ES-I3 (cell line): ENCODE measurements at regions not wholly inside any gene's neighbourhood (a gene's known extent, or its start where the extent isn't known, plus 50 kb on each side); places are given as distances from the start of the nearest gene placed in this dataset.

Source experiments
- H3K36me3 ChIP-seq: 2 replicates; pipeline ENCODE4 v1.6.1; 2013; ENCODE audit warnings: mild to moderate bottlenecking, low read length, control low read depth, moderate library complexity; ENCODE audit not compliant: insufficient read depth
- H3K4me1 ChIP-seq: 2 replicates; pipeline ENCODE4 v1.6.1; 2013; ENCODE audit warnings: mild to moderate bottlenecking, control low read depth, low read length; ENCODE audit not compliant: insufficient read depth
- H3K9ac ChIP-seq: 2 replicates; pipeline ENCODE4 v1.6.1; 2013; ENCODE audit warnings: low read depth, mild to moderate bottlenecking, low read length, moderate library complexity
- H3K9me3 ChIP-seq: 2 replicates; pipeline ENCODE4 v1.6.1; 2013; ENCODE audit warnings: mild to moderate bottlenecking, low read length, moderate library complexity; ENCODE audit not compliant: control insufficient read depth, insufficient read depth

DNA sequence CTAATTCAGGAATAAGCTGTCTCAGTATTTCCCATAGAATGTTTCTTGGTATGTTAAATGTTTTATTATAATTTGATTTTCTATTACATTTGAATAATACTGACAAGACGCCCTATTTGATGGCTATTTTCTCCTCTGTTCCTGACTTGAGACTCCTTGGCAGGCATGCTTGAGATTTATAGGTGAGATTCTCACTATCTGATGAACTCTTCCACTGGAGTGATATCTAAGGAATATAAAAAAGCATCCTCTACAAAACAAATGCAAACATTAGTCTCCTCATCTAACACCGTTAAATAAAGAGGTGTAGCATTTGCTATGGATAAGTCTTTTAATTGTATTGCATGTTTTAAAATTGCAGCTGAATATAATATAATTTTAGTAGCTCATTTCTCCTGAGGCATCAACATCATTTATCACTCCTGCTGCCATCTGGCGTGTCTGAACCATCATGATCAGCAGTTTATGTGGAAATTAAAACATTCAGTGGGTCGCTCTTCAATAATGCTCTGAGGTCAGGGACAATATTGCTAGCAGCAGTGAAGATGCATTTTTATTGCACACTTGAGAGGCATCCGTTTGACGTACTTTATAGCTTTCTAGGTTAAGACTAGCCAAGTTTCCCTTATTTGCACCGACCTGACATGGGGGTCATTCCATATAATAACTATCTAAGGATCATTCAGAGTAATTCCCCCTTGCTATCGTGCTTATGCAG lies 210.4 kb upstream of the GALNTL6 start:
- Histone ChIP-seq H3K9ac (no peak overlapping the region), H3K36me3 (no peaks in the 10 kb centered on the region), H3K9me3 (no peaks in the 10 kb centered on the region), H3K4me1 (no peaks in the 10 kb centered on the region)

DNA sequence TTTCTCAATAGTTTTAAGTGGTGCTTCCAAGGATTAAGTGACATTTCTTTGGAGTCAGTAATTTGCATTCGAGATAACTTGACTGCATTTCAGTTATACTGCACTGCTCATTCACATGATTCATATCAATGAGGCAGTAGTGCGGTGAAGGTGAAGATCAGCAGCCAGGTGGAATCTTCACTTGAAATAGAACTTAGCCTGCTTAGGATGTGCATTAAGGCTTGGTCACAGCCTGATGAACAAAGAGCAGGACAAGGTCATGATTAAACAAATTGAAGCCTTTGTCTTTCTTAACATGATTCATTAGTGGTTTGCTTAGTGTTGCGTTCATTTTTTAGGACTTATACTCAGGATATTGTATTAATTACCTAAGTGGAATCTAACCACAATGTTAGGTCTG lies 212.1 kb upstream of the GALNTL6 start:
- Histone ChIP-seq H3K9me3 (no peaks in the 10 kb centered on the region), H3K4me1 (no peaks in the 10 kb centered on the region)

DNA sequence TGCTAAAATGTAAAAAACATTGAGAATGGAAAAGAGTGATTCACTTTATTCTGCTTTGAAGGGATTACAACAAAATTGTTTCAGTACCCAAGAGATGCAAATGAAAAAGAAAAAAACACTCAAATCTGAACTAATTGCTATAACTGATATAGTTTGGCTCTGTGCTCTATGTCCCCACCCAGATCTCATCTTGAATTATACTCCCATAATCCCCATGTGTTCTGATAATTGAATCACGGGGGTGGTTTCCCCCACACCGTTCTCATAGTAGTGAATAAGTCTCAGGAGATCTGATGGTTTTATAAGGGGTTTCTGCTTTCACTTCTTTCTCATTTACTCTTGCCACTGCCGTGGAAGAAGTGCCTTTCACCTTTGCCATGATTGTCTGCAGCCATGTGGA lies 213.6 kb upstream of the GALNTL6 start:
- H3K9ac ChIP-seq: no peak overlapping the region
- no peaks in the 10 kb centered on the region for H3K36me3 ChIP-seq
- H3K9me3 ChIP-seq: no peaks in the 10 kb centered on the region
- no peaks in the 10 kb centered on the region for H3K4me1 ChIP-seq

More for the DNA sequence above, 212.1 kb upstream of the GALNTL6 start:
- H3K36me3 ChIP-seq: no peaks in the 10 kb centered on the region
- H3K9ac ChIP-seq: no peak overlapping the region

DNA sequence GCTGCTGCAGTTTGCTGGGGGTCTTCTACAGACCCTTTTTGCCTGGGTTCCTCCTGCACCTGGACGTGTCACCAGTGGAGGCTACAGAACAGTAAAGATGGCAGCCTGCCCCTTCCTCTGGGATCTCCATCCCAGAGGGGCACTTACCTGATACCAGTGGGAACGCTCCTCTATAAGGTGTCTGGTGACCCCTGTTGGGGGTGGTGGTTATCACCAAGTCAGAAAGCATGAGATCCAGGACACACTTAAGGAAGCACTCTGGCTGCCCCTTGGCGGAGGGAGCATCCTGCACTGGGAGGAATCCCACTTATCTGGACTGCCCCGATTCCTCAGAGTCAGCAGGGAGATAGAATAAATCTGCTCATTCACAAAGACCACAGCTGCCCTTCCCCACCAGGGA lies 218.9 kb upstream of the GALNTL6 start:
- no peaks in the 10 kb centered on the region for H3K36me3 ChIP-seq
- H3K9me3 ChIP-seq: no peaks in the 10 kb centered on the region
- H3K9ac ChIP-seq: no peak overlapping the region
- H3K4me1 ChIP-seq: no peaks in the 10 kb centered on the region

DNA sequence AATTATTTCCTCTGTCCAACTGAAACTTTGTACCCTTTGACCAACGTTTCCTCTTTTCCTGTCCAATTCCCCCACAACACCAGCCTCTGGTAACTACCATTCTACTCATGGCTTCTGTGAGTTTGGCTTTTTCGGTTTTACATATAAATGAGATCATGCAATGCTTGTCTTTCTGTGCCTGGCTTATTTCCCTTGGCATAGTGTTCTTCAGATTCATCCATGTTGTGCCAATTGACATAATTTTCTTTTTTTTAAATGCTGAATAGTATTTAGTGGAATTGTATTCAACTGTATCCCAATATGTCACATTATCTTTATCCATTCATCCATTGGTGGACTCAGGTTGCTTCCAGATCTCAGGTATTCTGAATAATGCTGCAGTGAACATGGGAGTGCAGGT lies 222.5 kb upstream of the GALNTL6 start:
- no peaks in the 10 kb centered on the region for H3K36me3 ChIP-seq
- H3K9ac ChIP-seq: no peak overlapping the region
- no peaks in the 10 kb centered on the region for H3K9me3 ChIP-seq

DNA sequence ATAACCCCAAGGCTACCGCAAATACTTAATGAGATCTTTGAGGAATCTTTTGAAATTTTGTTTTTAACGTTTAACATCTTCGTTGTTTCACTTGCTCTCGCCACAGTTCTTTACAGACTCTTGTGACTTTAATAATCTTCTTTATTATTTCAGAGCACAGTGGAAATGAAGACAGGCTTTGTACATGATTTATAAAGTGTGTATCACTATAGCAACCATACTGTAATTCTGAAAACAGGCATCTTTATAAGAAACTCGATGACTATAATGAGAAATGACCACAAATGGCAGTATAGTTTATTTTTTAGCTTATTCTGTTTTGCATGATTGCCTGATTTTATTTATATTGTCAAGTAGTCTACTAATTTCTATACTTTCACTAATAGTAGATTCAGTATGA lies 224.4 kb upstream of the GALNTL6 start:
- H3K36me3 ChIP-seq: no peaks in the 10 kb centered on the region
- no peaks in the 10 kb centered on the region; the same call in 1 of the 2 replicates for H3K4me1 ChIP-seq
- H3K9ac ChIP-seq: no peak overlapping the region
- no peaks in the 10 kb centered on the region for H3K9me3 ChIP-seq

More for the DNA sequence above, 222.5 kb upstream of the GALNTL6 start:
- H3K4me1 ChIP-seq: no peaks in the 10 kb centered on the region; the same call in 1 of the 2 replicates

DNA sequence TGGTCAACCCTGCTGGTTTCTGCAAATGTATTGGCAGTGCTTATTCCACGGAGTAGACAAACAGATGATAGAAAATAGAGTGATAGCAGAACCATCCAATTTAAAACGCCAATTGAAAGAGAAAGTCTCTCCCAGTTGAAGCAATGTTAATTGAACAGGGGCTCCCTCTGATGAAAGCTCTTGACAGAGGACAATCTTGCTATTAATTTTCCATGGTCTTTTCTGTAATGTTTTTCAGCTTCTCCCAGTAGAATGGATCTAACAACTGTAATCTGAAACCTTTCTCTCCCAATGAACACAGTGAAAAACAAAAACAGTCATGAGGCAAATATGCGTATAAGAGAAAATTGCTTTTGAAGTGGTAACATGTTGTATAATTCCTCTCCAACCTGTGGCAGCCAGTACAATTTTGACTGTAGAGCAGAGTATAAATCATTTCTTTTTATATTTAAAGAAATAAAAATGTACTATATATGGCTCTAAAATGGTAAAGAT lies 225.1 kb upstream of the GALNTL6 start:
- Histone ChIP-seq H3K36me3 (no peaks in the 10 kb centered on the region), H3K9me3 (no peaks in the 10 kb centered on the region), H3K9ac (no peak overlapping the region), H3K4me1 (no peaks in the 10 kb centered on the region; the same call in 1 of the 2 replicates)

DNA sequence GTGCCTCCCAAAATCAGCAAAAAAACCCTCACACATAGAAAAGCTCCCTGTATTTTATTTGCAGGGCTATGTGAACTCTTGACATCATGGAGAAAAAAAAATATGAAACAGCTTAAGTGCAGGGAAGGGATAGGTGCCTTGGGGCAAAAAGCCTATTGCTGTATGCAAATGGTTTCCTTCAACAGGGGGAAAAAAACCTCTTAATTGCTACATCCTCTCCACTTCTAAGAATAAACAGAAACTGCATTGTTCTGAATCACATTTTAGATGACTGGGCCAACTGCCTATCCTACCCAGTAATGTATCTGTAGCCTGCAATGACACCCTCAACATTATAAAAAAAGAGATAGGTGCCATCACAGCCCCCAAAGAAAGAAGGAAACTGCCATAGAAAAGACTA lies 229.4 kb upstream of the GALNTL6 start:
- H3K9me3 ChIP-seq: no peaks in the 10 kb centered on the region; the same call in 1 of the 2 replicates
- no peaks in the 10 kb centered on the region for H3K36me3 ChIP-seq
- H3K4me1 ChIP-seq: no peaks in the 10 kb centered on the region; the same call in 1 of the 2 replicates
- H3K9ac ChIP-seq: no peak overlapping the region

DNA sequence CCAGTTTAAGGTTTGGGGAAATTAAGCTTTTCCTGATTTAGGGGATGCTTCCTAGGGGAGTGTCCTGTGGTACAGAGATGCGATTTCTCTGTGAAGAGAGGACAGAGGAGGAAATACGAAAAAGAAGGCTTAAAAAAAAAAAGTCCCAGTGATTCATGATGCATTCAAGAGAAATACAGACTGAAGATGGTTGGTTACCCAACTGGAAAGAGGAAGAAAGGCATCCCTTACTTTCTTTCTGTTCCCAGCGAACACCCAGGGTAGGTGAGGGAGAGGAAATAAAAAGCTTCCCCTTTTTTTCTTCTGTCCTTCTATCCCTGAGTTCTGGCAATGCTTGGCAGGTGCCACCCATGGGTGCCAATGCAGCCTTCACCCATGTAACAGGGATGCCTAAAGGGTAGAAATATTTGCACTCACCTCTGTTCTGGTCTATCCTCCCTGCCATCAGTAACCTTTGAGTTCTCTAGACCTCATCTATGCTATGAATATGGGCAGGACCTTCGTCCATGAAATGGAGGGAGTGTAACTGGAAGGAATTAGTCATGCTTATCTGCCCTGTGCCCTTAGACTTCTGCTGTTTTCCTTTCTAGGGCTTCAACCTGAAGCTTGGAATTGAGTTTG lies 230.1 kb upstream of the GALNTL6 start:
- H3K9me3 ChIP-seq: no peaks in the 10 kb centered on the region; the same call in 1 of the 2 replicates
- no peaks in the 10 kb centered on the region for H3K36me3 ChIP-seq
- no peak overlapping the region for H3K9ac ChIP-seq
- no peaks in the 10 kb centered on the region; the same call in 1 of the 2 replicates for H3K4me1 ChIP-seq

DNA sequence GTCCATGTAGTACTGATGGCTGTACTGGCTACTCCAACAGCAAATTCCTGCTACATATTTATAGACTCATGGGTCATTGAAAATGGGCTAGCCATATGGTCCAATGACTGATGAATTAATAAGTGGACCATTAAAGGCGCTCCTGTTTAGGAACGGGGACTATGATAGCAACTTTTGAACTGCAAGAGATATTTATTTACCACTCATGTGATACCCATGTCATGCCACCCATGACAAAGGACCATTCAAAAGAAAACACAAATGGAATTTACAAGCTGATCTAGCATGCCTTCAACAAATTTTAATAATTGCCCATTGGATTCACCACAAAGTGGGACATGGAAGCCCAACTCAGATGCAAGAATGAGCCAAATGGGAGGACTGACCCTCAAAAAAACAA lies 240.0 kb upstream of the GALNTL6 start:
- Histone ChIP-seq H3K9ac (no peak overlapping the region), H3K9me3 (no peaks in the 10 kb centered on the region), H3K36me3 (no peaks in the 10 kb centered on the region), H3K4me1 (no peaks in the 10 kb centered on the region)

DNA sequence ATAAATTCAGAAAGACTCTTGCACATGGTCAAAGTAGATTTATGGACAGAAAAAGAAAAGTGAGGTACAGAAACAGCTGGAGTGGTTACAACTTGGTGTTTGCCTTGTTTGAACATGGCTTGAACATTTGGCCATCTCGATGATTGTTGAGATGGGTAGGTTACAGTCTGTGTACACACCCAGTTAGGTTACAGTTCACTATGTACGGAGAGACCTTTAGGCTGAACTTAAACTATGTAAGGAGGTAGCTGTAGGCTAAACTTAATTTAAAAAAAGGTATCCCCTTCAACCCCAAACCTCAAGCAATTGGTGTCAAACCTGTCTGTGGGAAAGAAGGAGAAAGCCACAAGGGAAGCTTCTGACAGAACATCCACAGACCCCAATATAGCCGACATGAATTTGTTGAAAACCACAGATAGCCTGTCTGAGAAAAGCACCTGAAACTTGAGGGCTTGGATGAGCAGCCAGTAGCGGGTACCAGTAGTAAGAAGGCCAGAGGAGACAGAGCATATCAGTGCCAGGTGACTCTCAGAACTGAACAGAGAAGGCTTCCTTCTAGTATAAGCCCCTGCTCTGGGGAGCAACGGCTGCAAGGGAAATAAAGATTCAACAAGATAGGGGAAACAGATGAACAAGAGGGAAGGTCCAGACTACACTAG lies 247.9 kb upstream of the GALNTL6 start:
- no peaks in the 10 kb centered on the region; the same call in 1 of the 2 replicates for H3K36me3 ChIP-seq
- H3K4me1 ChIP-seq: no peaks in the 10 kb centered on the region
- H3K9me3 ChIP-seq: no peaks in the 10 kb centered on the region
- H3K9ac ChIP-seq: no peak overlapping the region

DNA sequence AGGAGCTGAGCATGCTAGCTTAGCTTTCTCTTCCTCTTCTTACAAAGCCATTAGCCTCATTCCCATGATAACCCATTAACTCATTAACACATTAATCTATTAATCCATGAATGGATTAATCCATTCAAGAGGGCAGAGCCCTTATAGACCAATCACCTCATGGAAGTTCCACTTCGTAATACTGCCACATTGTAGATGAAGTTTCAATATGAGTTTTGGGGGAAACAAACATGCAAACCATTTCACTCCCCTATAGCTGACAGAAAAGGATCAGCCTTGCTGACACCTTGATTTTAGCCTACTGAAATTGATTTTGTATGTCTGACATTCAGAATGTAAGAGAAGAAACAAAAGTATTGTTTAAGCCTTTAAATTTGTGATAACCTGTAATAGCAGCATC lies 251.8 kb upstream of the GALNTL6 start:
- Histone ChIP-seq H3K4me1 (no peaks in the 10 kb centered on the region), H3K9me3 (no peaks in the 10 kb centered on the region), H3K9ac (no peak overlapping the region), H3K36me3 (no peaks in the 10 kb centered on the region; the same call in 1 of the 2 replicates)

DNA sequence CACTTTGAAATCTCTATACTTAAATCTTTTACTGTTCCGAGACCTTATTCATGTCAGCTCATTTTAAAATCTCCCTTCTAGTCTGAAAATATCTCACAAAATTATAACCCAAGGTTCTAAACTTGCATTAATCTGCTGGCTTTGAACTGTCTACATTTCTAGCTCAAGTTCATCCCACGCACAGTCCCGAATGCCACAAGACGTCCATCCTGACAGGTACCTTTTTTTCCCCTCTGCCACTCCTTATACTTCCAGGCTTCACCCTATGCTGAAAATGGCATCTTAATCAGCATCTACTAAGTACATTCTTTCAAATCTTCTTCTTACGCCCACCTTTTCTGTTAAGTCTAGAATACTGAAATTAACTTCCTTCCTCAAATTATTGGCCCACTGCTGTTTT lies 259.2 kb upstream of the GALNTL6 start:
- Histone ChIP-seq H3K9me3 (no peaks in the 10 kb centered on the region), H3K9ac (no peak overlapping the region), H3K4me1 (no peaks in the 10 kb centered on the region), H3K36me3 (no peaks in the 10 kb centered on the region)

DNA sequence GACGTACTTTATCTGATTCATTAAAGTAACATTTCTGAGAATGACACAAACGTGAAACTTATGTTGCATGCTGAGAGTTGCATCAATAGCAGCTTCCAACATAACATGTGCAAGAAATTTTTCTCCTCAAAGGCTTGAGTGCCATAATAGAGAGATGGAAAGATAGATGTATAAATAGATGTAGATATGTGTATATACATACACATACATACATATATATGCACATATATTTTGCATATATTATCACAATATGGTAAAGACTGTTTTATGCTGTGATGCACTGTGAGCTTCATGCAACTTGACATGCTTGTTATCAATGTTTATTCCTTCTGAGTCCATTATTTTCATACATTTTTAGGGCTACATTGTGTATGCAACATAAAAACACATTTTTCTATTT lies 270.6 kb upstream of the GALNTL6 start:
- Histone ChIP-seq H3K9ac (no peak overlapping the region), H3K9me3 (no peaks in the 10 kb centered on the region), H3K36me3 (no peaks in the 10 kb centered on the region), H3K4me1 (no peaks in the 10 kb centered on the region)
